ENCODE measurements at regions not wholly inside any gene's neighbourhood (a gene's known extent, or its start where the extent isn't known, plus 50 kb on each side); places are given as distances from the start of the nearest gene placed in this dataset.

DNA sequence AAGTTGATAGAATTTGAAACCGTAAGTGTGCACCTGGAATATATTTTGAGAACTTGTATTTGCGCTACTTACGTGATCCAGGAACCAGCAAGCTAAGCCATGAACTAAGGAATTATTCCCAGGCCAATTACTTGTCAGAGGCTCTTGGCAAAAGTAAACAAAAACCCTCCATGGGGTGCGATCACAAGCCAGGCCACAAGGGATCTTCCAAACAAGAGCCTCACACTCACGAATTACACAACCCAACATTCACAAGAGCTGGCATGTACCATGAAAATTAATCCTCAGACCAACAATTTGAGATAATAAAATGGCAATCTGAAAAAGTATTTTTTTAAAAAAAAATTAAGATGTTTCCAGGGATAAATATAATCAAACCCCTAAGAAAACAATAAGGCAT lies 467.0 kb upstream of the AKR1E2 start:
- H3K4me3 ChIP-seq (ENCODE audit: low read depth in 1 of 3, low read length in 3 of 3) = no peak overlapping the region
- H3K36me3 ChIP-seq (ENCODE audit: control insufficient read depth in 4 of 4, insufficient read depth in 3 of 4, low read depth in 1 of 4, low read length in 3 of 4) = no peaks in the 10 kb centered on the region
- 71% methylated on average over 5 of the region's 5 CpGs for WGBS
- no peak for DNase-seq (ENCODE audit: low spot score)
- TF ChIP-seq NR2F2 (IDR thresholded peaks at IDR 0.05) (no peak), SP1 (IDR thresholded peaks at IDR 0.05) (no peak), HNF4G (IDR thresholded peaks at IDR 0.05) (no peak), FOXA1 (IDR thresholded peaks at IDR 0.05) (no peak), HNF4A (conservative IDR thresholded peaks at IDR 0.05) (no peak), RXRA (IDR thresholded peaks at IDR 0.05) (no peak), FOXA2 (IDR thresholded peaks at IDR 0.05) (no peak), JUND (IDR thresholded peaks at IDR 0.05) (no peak), GABPA (IDR thresholded peaks at IDR 0.05 in 1 of 2, conservative IDR thresholded peaks at IDR 0.05 in 1 of 2) (no peak), TAF1 (conservative IDR thresholded peaks at IDR 0.05) (no peak), RAD21 (IDR thresholded peaks at IDR 0.05) (no peak)
- TF ChIP-seq, protein P1, sequence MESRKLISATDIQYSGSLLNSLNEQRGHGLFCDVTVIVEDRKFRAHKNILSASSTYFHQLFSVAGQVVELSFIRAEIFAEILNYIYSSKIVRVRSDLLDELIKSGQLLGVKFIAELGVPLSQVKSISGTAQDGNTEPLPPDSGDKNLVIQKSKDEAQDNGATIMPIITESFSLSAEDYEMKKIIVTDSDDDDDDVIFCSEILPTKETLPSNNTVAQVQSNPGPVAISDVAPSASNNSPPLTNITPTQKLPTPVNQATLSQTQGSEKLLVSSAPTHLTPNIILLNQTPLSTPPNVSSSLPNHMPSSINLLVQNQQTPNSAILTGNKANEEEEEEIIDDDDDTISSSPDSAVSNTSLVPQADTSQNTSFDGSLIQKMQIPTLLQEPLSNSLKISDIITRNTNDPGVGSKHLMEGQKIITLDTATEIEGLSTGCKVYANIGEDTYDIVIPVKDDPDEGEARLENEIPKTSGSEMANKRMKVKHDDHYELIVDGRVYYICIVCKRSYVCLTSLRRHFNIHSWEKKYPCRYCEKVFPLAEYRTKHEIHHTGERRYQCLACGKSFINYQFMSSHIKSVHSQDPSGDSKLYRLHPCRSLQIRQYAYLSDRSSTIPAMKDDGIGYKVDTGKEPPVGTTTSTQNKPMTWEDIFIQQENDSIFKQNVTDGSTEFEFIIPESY (IDR thresholded peaks at IDR 0.05) = no peak
- TF ChIP-seq, protein P2, sequence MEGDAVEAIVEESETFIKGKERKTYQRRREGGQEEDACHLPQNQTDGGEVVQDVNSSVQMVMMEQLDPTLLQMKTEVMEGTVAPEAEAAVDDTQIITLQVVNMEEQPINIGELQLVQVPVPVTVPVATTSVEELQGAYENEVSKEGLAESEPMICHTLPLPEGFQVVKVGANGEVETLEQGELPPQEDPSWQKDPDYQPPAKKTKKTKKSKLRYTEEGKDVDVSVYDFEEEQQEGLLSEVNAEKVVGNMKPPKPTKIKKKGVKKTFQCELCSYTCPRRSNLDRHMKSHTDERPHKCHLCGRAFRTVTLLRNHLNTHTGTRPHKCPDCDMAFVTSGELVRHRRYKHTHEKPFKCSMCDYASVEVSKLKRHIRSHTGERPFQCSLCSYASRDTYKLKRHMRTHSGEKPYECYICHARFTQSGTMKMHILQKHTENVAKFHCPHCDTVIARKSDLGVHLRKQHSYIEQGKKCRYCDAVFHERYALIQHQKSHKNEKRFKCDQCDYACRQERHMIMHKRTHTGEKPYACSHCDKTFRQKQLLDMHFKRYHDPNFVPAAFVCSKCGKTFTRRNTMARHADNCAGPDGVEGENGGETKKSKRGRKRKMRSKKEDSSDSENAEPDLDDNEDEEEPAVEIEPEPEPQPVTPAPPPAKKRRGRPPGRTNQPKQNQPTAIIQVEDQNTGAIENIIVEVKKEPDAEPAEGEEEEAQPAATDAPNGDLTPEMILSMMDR (IDR thresholded peaks at IDR 0.05; ENCODE audit: low read depth, low read length, missing input control) = no peak
- TF ChIP-seq, protein P3, sequence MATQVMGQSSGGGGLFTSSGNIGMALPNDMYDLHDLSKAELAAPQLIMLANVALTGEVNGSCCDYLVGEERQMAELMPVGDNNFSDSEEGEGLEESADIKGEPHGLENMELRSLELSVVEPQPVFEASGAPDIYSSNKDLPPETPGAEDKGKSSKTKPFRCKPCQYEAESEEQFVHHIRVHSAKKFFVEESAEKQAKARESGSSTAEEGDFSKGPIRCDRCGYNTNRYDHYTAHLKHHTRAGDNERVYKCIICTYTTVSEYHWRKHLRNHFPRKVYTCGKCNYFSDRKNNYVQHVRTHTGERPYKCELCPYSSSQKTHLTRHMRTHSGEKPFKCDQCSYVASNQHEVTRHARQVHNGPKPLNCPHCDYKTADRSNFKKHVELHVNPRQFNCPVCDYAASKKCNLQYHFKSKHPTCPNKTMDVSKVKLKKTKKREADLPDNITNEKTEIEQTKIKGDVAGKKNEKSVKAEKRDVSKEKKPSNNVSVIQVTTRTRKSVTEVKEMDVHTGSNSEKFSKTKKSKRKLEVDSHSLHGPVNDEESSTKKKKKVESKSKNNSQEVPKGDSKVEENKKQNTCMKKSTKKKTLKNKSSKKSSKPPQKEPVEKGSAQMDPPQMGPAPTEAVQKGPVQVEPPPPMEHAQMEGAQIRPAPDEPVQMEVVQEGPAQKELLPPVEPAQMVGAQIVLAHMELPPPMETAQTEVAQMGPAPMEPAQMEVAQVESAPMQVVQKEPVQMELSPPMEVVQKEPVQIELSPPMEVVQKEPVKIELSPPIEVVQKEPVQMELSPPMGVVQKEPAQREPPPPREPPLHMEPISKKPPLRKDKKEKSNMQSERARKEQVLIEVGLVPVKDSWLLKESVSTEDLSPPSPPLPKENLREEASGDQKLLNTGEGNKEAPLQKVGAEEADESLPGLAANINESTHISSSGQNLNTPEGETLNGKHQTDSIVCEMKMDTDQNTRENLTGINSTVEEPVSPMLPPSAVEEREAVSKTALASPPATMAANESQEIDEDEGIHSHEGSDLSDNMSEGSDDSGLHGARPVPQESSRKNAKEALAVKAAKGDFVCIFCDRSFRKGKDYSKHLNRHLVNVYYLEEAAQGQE (IDR thresholded peaks at IDR 0.05) = no peak
- TF ChIP-seq, protein P4, sequence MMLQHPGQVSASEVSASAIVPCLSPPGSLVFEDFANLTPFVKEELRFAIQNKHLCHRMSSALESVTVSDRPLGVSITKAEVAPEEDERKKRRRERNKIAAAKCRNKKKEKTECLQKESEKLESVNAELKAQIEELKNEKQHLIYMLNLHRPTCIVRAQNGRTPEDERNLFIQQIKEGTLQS (IDR thresholded peaks at IDR 0.05) = no peak
- peaks cover 0 to 3% (median 0%) of the 10 kb centered on the region in 4 donors for H3K27me3 ChIP-seq (ENCODE audit: control insufficient read depth in 4 of 4, insufficient read depth in 4 of 4, low read length in 3 of 4)
- H3K27ac ChIP-seq (ENCODE audit: low read depth in 1 of 2, low read length in 2 of 2) = no peak overlapping the region
- H3K9me3 ChIP-seq (ENCODE audit: control insufficient read depth in 4 of 4, low read length in 3 of 4) = no peaks in the 10 kb centered on the region
- H3K9ac ChIP-seq (ENCODE audit: low read depth in 1 of 2, low read length in 2 of 2) = no peak overlapping the region
- H3K4me1 ChIP-seq (ENCODE audit: control insufficient read depth in 4 of 4, insufficient read depth in 4 of 4, low read length in 3 of 4) = no peaks in the 10 kb centered on the region

DNA sequence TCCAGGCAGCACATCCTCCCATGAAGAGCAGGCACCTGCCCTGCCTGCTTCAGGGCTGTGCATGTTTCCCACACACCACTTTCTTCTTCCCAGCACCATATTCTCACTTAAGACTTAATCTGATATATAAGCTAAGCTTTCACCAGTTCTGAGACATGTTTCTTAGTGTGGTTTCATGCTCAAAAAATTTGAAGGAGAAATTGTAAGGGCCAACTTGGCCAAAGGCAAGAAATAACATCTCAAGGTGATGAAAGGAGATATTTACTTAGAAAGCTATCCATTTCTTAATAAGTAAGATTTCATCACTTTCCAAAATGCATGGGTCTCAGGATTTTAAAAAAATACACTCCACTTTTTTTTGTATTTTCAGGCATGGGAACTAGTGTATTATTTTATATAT lies 468.1 kb upstream of the AKR1E2 start:
- Histone ChIP-seq H3K9ac (ENCODE audit: low read depth in 1 of 2, low read length in 2 of 2) (no peak overlapping the region), H3K9me3 (ENCODE audit: control insufficient read depth in 4 of 4, low read length in 3 of 4) (no peaks in the 10 kb centered on the region), H3K4me3 (ENCODE audit: low read depth in 1 of 3, low read length in 3 of 3) (no peak overlapping the region), H3K27ac (ENCODE audit: low read depth in 1 of 2, low read length in 2 of 2) (no peak overlapping the region), H3K36me3 (ENCODE audit: control insufficient read depth in 4 of 4, insufficient read depth in 3 of 4, low read depth in 1 of 4, low read length in 3 of 4) (no peaks in the 10 kb centered on the region), H3K27me3 (ENCODE audit: control insufficient read depth in 4 of 4, insufficient read depth in 4 of 4, low read length in 3 of 4) (peaks cover 0 to 3% (median 0%) of the 10 kb centered on the region in 4 donors), H3K4me1 (ENCODE audit: control insufficient read depth in 4 of 4, insufficient read depth in 4 of 4, low read length in 3 of 4) (no peaks in the 10 kb centered on the region)
- no peak for DNase-seq (ENCODE audit: low spot score)
- no peak for TF ChIP-seq NR2F2 (IDR thresholded peaks at IDR 0.05)
- TF ChIP-seq RAD21 (IDR thresholded peaks at IDR 0.05) = no peak
- no peak for TF ChIP-seq EGR1 (IDR thresholded peaks at IDR 0.05; ENCODE audit: low read depth in 2 of 2)
- TF ChIP-seq, protein P3 (IDR thresholded peaks at IDR 0.05) = no peak
- TF ChIP-seq FOXA2 (IDR thresholded peaks at IDR 0.05) = no peak
- TF ChIP-seq, protein P4 (IDR thresholded peaks at IDR 0.05) = no peak
- TF ChIP-seq, protein P2 (IDR thresholded peaks at IDR 0.05; ENCODE audit: low read depth, low read length, missing input control) = no peak
- no peak for TF ChIP-seq GABPA (IDR thresholded peaks at IDR 0.05 in 1 of 2, conservative IDR thresholded peaks at IDR 0.05 in 1 of 2)
- TF ChIP-seq RXRA (IDR thresholded peaks at IDR 0.05) = no peak

Measured in liver (tissue), 8 donors.